A673 (cell line): ENCODE measurements at regions not wholly inside any gene's neighbourhood (a gene's known extent, or its start where the extent isn't known, plus 50 kb on each side); places are given as distances from the start of the nearest gene placed in this dataset.

Experiments
- EZH2 ChIP-seq: fragments of 200-600 bp; sonication (generic); IDR thresholded peaks from 2 replicates; pipeline ENCODE4 v1.6.1; 2017; ENCODE audit warnings: borderline replicate concordance, low read depth, mild to moderate bottlenecking, mixed read lengths, antibody characterized with exemption, low read length; ENCODE audit not compliant: poor library complexity, severe bottlenecking
- TF ChIP-seq, protein P1 (sequence below): fragments of 300-800, 200-600 bp; sonication (generic); conservative IDR thresholded peaks from 2 replicates; pipeline ENCODE4 v1.5.1; 2017; ENCODE audit warnings: low read depth, mild to moderate bottlenecking, antibody characterized with exemption, low read length, moderate library complexity, mixed read lengths

DNA sequence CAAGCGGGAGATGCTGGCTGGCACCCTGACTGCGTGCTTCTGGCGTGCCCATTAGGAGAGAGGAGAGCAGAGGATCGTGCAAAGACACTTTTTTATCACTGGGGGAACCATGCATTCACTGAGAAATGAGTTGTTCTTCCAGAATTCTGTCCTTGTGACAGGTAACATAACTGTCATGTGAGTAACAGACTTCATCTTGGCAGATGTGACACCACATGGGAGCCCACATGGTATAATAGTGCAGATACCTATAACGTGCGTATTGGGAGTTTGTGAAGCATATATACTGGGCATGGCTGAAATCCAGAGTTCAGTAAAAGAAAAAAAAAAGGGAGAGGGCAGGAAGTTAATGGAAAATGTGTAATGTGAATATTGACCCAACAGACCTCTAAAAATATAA is 159.6 kb upstream of the BACE2 start:
- TF ChIP-seq, protein P1, sequence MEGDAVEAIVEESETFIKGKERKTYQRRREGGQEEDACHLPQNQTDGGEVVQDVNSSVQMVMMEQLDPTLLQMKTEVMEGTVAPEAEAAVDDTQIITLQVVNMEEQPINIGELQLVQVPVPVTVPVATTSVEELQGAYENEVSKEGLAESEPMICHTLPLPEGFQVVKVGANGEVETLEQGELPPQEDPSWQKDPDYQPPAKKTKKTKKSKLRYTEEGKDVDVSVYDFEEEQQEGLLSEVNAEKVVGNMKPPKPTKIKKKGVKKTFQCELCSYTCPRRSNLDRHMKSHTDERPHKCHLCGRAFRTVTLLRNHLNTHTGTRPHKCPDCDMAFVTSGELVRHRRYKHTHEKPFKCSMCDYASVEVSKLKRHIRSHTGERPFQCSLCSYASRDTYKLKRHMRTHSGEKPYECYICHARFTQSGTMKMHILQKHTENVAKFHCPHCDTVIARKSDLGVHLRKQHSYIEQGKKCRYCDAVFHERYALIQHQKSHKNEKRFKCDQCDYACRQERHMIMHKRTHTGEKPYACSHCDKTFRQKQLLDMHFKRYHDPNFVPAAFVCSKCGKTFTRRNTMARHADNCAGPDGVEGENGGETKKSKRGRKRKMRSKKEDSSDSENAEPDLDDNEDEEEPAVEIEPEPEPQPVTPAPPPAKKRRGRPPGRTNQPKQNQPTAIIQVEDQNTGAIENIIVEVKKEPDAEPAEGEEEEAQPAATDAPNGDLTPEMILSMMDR, result no peak
- TF ChIP-seq EZH2, result no peak
